ENCODE measurements at regions not wholly inside any gene's neighbourhood (a gene's known extent, or its start where the extent isn't known, plus 50 kb on each side); places are given as distances from the start of the nearest gene placed in this dataset.

DNA sequence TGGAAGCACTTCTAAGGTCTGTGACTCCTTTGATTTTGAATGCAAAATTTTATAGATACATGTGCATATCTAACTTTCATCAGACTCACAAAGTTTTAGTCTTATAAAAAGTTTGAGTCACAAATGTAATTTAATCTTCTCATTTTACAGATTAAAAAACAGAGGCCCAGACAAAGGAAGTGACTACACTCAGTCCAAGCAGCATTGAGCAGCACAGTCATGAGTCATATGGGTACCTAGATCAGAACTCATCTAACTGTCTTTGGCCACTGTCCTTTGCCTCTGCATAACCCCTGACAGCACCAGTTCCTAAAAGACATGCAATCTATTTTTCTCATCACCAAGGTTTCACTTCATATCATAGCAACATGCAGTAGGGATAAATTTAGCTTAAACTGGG, 210.7 kb upstream of the KCNH8 start:
- TF ChIP-seq CTCF (IDR thresholded peaks at IDR 0.05) (no peak), POLR2A (IDR thresholded peaks at IDR 0.05) (no peak)
- Histone ChIP-seq H3K36me3 (no peaks in the 10 kb centered on the region), H3K27me3 (no peaks in the 10 kb centered on the region), H3K9me3 (no peaks in the 10 kb centered on the region), H3K27ac (no peak overlapping the region), H3K4me3 (no peak overlapping the region), H3K4me1 (no peaks in the 10 kb centered on the region)
- ATAC-seq = no peak
- intact Hi-C loops (cut with DNase I) = no loop called here
- no peak for DNase-seq

GRCh38 chr3:18919158-18919557, 229.2 kb upstream of the KCNH8 start:
- DNase-seq (no peak), ATAC-seq (no peak)
- intact Hi-C loops (cut with DNase I) = no loop called here
- Histone ChIP-seq H3K4me1 (no peaks in the 10 kb centered on the region), H3K9me3 (no peaks in the 10 kb centered on the region), H3K36me3 (no peaks in the 10 kb centered on the region), H3K27ac (no peak overlapping the region), H3K27me3 (no peaks in the 10 kb centered on the region), H3K4me3 (no peak overlapping the region)
- 61% methylated on average over 1 of the region's 1 CpG for WGBS (ENCODE audit: insufficient coverage, low coverage, low lambda C conversion rate, missing lambda C conversion rate)
- TF ChIP-seq POLR2A (IDR thresholded peaks at IDR 0.05) = no peak
- no peak for TF ChIP-seq CTCF (IDR thresholded peaks at IDR 0.05)

DNA sequence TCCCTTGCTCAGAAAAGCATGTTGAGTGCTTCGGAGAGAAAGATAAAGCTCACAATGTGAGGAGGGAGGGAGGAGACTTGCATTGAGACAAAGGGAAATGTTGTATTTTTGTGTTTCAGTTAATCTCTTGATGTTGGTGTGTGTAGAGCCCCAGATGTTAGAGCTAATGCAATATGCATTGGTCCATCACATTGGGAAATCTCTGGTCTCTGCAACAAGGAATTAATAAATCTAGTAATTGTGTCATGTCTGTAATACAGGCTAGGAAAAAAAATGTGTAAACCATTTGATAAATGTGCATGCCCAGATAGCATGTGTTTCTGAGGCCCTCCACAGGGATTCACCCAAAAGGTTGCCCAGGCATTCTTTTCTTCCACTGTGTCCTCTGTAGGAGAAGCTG, 230.4 kb upstream of the KCNH8 start:
- no peak overlapping the region for H3K4me3 ChIP-seq
- H3K27me3 ChIP-seq = no peaks in the 10 kb centered on the region
- TF ChIP-seq POLR2A (IDR thresholded peaks at IDR 0.05) = no peak
- no peak for TF ChIP-seq CTCF (IDR thresholded peaks at IDR 0.05)
- DNase-seq (no peak), ATAC-seq (no peak)
- no peaks in the 10 kb centered on the region for H3K4me1 ChIP-seq
- H3K36me3 ChIP-seq = no peaks in the 10 kb centered on the region
- no peak overlapping the region for H3K27ac ChIP-seq
- intact Hi-C loops (cut with DNase I) = no loop called here
- 27% methylated on average over 1 of the region's 1 CpG for WGBS (ENCODE audit: insufficient coverage, low coverage, low lambda C conversion rate, missing lambda C conversion rate)
- no peaks in the 10 kb centered on the region for H3K9me3 ChIP-seq

DNA sequence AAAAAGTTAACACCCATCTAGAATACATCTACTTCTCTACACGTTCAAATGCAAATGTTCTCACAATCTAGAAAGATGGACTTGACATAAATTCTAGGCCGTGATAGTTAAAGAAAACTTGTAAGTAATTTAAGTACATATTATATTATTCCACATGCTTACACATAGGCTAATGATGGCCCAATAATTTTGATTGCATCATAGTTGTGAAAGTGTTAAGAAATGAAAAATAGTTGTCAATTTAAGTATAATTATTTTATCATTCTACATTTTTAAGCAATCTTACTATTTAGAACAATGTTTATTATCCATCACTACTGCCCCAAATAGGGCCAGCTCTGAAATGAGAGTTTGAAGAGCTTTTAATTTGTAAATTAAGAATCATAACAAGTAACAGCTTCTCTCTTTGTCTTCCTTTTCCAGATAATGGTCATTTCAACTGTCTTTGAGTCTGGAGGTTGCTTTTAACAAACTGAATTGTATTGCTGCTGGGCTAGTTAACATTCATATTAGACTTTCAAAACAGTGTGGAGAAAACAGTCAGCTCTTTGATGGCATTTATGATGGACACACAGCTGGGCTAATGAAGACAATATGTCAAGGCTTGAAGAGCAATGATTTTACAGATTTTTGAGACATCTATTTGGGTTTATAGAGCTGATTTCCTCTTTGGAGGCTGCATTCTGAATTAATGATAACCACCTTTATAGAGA, 246.1 kb upstream of the KCNH8 start:
- WGBS (ENCODE audit: insufficient coverage, low coverage, low lambda C conversion rate, missing lambda C conversion rate) = 41% methylated on average over 2 of the region's 2 CpGs

More for the DNA sequence above, 246.1 kb upstream of the KCNH8 start:
- Histone ChIP-seq H3K27me3 (no peaks in the 10 kb centered on the region), H3K36me3 (no peaks in the 10 kb centered on the region), H3K4me3 (no peak overlapping the region), H3K4me1 (no peaks in the 10 kb centered on the region), H3K27ac (no peak overlapping the region), H3K9me3 (no peaks in the 10 kb centered on the region)
- ATAC-seq (no peak), DNase-seq (no peak)
- intact Hi-C loops (cut with DNase I) = no loop called here
- TF ChIP-seq CTCF (IDR thresholded peaks at IDR 0.05) (no peak), POLR2A (IDR thresholded peaks at IDR 0.05) (no peak)

All from right lobe of liver (tissue), 6 donors.